ENCODE measurements at regions not wholly inside any gene's neighbourhood (a gene's known extent, or its start where the extent isn't known, plus 50 kb on each side); places are given as distances from the start of the nearest gene placed in this dataset.
"Not testable (repeated sequence)": the region's sequence is repeated elsewhere in the genome, so short reads cannot be mapped to it uniquely, and the experiment has no call there.

DNA sequence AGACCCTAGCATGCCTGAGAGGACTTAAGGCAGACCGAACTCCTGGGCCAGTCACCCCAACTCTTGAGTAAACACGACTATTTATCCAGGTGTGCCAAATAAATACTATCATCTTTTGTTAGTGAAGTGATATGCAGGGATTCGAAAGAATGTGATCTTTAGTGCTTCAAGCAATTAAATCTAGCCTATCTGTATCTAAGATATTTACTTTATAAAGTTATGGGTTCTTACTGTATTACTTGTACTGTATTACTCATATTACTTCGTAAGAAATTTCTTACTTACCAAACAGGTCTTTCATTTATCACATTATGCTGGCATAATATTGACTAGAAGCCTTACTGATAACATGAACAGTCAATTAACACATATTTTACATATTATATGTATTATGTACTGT lies 211.6 kb upstream of the NECTIN3 start:
- H3K4me3 Mint-ChIP-seq = no peak overlapping the region
- no peaks in the 10 kb centered on the region for H3K4me1 Mint-ChIP-seq
- ATAC-seq (no peak), DNase-seq (no peak)
- no peaks in the 10 kb centered on the region for H3K27me3 Mint-ChIP-seq
- H3K27ac Mint-ChIP-seq = no peak overlapping the region
- H3K9me3 ChIP-seq (ENCODE audit: control insufficient read depth, low read length, poor library complexity, severe bottlenecking) = no peaks in the 10 kb centered on the region
- no peaks in the 10 kb centered on the region for H3K36me3 Mint-ChIP-seq (ENCODE audit: low read depth)

- DNase-seq = no peak
- Mint-ChIP-seq H3K4me1 (no peaks in the 10 kb centered on the region), H3K27ac (no peak overlapping the region), H3K27me3 (peaks cover 19% of the 10 kb centered on the region), H3K36me3 (ENCODE audit: low read depth) (no peaks in the 10 kb centered on the region), H3K4me3 (no peak overlapping the region)
- ATAC-seq = no peak
- no peaks in the 10 kb centered on the region for H3K9me3 ChIP-seq (ENCODE audit: control insufficient read depth, low read length, poor library complexity, severe bottlenecking)
These were observed 205.7 kb upstream of the NECTIN3 start for GRCh38 chr3:110865934-110866333.

DNA sequence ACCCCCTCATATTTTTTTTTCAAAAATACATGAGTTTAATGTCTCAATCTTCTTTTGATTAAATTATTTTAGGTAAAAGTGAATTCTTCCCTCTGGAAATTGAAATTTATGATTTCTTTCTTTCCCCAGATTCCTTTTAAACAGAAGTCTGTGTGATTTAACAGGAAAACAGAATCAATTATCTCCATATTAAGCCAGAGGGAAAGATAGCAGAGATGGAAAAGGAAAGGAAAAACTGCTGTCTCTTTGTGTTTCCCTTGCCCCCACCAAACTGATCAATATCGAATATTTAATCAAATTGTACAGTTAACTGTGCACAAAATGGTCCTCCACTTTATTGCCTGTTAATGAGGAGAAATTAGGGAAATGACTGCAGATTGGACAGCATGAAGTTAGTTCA lies 203.5 kb upstream of the NECTIN3 start:
- Mint-ChIP-seq H3K4me1 (no peaks in the 10 kb centered on the region), H3K27ac (no peak overlapping the region), H3K36me3 (ENCODE audit: low read depth) (no peaks in the 10 kb centered on the region), H3K4me3 (no peak overlapping the region), H3K27me3 (peaks cover 19% of the 10 kb centered on the region)
- ATAC-seq (no peak), DNase-seq (no peak)
- no peaks in the 10 kb centered on the region for H3K9me3 ChIP-seq (ENCODE audit: control insufficient read depth, low read length, poor library complexity, severe bottlenecking)

DNA sequence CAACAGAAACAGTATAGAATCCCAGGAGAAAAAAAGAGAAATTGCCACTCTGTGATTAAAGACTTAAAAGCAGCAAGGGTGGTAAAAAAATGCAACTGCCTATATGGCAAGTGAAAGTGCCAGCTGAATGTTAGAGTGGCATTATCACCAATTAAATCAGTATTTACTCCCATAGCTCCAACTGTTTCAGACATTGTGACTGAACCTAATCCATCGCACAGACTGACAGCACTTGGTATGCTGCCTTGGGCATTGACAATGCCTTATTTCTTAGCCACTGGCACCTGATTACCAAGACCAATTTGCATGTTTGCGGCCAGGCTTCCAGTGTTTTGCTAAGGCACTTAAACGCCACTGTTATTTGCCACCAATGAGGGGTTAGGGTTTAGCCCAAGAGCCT lies 201.9 kb upstream of the NECTIN3 start:
- DNase-seq (no peak), ATAC-seq (no peak)
- no peaks in the 10 kb centered on the region for H3K9me3 ChIP-seq (ENCODE audit: control insufficient read depth, low read length, poor library complexity, severe bottlenecking)
- Mint-ChIP-seq H3K36me3 (ENCODE audit: low read depth) (no peaks in the 10 kb centered on the region), H3K27ac (no peak overlapping the region), H3K4me3 (no peak overlapping the region), H3K4me1 (no peaks in the 10 kb centered on the region), H3K27me3 (peaks cover 19% of the 10 kb centered on the region)

GRCh38 chr3:110871869-110872268 lies 199.7 kb upstream of the NECTIN3 start:
- ATAC-seq (no peak), DNase-seq (no peak)
- Mint-ChIP-seq H3K27me3 (peaks cover 11% of the 10 kb centered on the region), H3K4me3 (no peak overlapping the region), H3K36me3 (ENCODE audit: low read depth) (no peaks in the 10 kb centered on the region), H3K4me1 (no peaks in the 10 kb centered on the region), H3K27ac (no peak overlapping the region)
- no peaks in the 10 kb centered on the region for H3K9me3 ChIP-seq (ENCODE audit: control insufficient read depth, low read length, poor library complexity, severe bottlenecking)

DNA sequence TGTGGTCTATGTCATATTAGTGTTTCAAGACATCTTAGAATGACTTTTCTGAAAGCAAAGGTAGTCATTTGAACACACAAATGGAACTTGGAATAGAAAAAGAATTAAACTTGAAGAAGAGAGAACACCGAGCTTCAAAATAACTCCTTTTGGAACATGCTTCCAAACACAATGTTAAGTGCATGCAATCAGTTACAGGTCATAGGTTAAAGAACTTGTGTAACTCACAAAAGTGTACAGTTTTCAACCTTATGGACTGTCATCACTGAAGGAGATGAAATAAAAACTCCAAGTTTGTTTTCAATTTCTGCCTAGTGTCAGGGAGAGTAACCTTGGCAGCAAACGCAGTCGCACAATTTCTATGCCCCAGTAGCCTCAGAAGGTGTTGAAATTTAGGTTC lies 192.9 kb upstream of the NECTIN3 start:
- H3K4me3 Mint-ChIP-seq = no peak overlapping the region
- no peak for ATAC-seq
- no peaks in the 10 kb centered on the region for H3K9me3 ChIP-seq (ENCODE audit: control insufficient read depth, low read length, poor library complexity, severe bottlenecking)
- peaks cover 3% of the 10 kb centered on the region for H3K4me1 Mint-ChIP-seq
- no peak for DNase-seq
- peaks cover 3% of the 10 kb centered on the region for H3K27me3 Mint-ChIP-seq
- no peak overlapping the region for H3K27ac Mint-ChIP-seq
- H3K36me3 Mint-ChIP-seq (ENCODE audit: low read depth) = no peaks in the 10 kb centered on the region

DNA sequence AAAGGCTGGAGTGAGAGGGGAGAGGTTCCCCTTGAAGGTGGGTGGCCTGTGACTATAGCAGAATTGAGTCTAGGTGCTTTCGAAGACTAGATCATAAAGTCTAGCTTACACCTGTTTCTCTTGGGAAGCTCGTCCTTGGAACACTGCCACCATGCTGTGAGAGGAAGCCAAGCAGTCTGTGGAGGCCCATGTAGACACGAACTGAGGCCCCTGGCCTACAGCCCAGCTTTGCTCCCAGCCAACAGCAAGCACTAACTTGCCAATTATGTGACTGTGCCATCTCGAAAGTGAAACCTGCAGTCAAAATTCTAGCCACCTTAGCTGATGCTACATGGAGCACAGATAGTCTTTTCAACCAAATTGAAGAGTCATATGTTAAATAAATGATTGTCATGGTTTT lies 190.5 kb upstream of the NECTIN3 start:
- H3K27ac Mint-ChIP-seq = no peak overlapping the region
- no peaks in the 10 kb centered on the region for H3K9me3 ChIP-seq (ENCODE audit: control insufficient read depth, low read length, poor library complexity, severe bottlenecking)
- H3K27me3 Mint-ChIP-seq = peaks cover 4% of the 10 kb centered on the region
- H3K4me3 Mint-ChIP-seq = no peak overlapping the region
- peaks cover 3% of the 10 kb centered on the region for H3K4me1 Mint-ChIP-seq
- H3K36me3 Mint-ChIP-seq (ENCODE audit: low read depth) = no peaks in the 10 kb centered on the region
- no peak for DNase-seq
- no peak for ATAC-seq

GRCh38 chr3:110886222-110886893 lies 185.3 kb upstream of the NECTIN3 start:
- no peaks in the 10 kb centered on the region for H3K9me3 ChIP-seq (ENCODE audit: control insufficient read depth, low read length, poor library complexity, severe bottlenecking)
- Mint-ChIP-seq H3K27me3 (peaks cover 4% of the 10 kb centered on the region), H3K27ac (no peak overlapping the region), H3K4me3 (no peak overlapping the region), H3K4me1 (no peaks in the 10 kb centered on the region), H3K36me3 (ENCODE audit: low read depth) (no peaks in the 10 kb centered on the region)
- DNase-seq (no peak), ATAC-seq (no peak)

GRCh38 chr3:110887176-110887575 lies 184.4 kb upstream of the NECTIN3 start:
- DNase-seq (no peak), ATAC-seq (no peak)
- no peak overlapping the region for H3K4me3 Mint-ChIP-seq
- H3K4me1 Mint-ChIP-seq = no peaks in the 10 kb centered on the region
- no peaks in the 10 kb centered on the region for H3K9me3 ChIP-seq (ENCODE audit: control insufficient read depth, low read length, poor library complexity, severe bottlenecking)
- no peaks in the 10 kb centered on the region for H3K36me3 Mint-ChIP-seq (ENCODE audit: low read depth)
- H3K27me3 Mint-ChIP-seq = peaks cover 4% of the 10 kb centered on the region
- H3K27ac Mint-ChIP-seq = no peak overlapping the region

DNA sequence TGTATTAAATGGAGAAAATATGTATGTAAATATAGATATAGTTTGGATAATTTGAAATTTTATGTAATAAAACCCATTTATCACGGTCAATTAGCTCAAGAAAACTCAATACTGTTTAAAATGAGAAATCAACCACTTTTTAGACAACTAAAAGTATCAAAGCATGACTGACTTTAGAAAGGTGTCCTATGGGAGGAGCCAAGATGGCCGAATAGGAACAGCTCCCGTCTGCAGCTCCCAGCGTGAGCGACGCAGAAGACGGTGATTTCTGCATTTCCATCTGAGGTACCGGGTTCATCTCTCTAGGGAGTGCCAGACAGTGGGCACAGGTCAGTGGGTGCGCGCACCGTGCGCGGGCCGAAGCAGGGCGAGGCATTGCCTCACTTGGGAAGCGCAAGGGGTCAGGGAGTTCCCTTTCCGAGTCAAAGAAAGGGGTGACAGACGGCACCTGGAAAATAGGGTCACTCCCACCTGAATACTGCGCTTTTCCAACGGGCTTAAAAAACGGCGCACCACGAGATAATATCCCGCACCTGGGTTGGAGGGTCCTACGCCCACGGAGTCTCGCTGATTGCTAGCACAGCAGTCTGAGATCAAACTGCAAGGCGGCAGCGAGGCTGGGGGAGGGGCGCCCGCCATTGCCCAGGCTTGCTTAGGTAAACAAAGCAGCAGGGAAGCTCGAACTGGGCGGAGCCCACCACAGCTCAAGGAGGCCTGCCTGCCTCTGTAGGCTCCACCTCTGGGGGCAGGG lies 182.8 kb upstream of the NECTIN3 start:
- H3K4me3 Mint-ChIP-seq, H3K27ac Mint-ChIP-seq, H3K27me3 Mint-ChIP-seq: not testable (repeated sequence)

DNA sequence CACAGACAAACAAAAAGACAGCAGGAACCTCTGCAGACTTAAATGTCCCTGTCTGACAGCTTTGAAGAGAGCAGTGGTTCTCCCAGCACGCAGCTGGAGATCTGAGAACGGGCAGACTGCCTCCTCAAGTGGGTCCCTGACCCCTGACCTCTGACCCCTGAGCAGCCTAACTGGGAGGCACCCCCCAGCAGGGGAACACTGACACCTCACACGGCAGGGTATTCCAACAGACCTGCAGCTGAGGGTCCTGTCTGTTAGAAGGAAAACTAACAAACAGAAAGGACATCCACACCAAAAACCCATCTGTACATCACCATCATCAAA lies 182.3 kb upstream of the NECTIN3 start:
- DNase-seq; H3K36me3 Mint-ChIP-seq (ENCODE audit: low read depth); H3K27ac Mint-ChIP-seq; H3K27me3 Mint-ChIP-seq; H3K9me3 ChIP-seq (ENCODE audit: control insufficient read depth, low read length, poor library complexity, severe bottlenecking); H3K4me3 Mint-ChIP-seq; ATAC-seq; H3K4me1 Mint-ChIP-seq: not testable (repeated sequence)

More for the DNA sequence above, 182.8 kb upstream of the NECTIN3 start:
- ATAC-seq; H3K4me1 Mint-ChIP-seq; H3K9me3 ChIP-seq (ENCODE audit: control insufficient read depth, low read length, poor library complexity, severe bottlenecking); DNase-seq; H3K36me3 Mint-ChIP-seq (ENCODE audit: low read depth): not testable (repeated sequence)

GRCh38 chr3:110894574-110894973 lies 177.0 kb upstream of the NECTIN3 start:
- peaks cover 3% of the 10 kb centered on the region for H3K36me3 Mint-ChIP-seq (ENCODE audit: low read depth)
- no peak overlapping the region for H3K4me3 Mint-ChIP-seq
- DNase-seq (no peak), ATAC-seq (no peak)
- H3K9me3 ChIP-seq (ENCODE audit: control insufficient read depth, low read length, poor library complexity, severe bottlenecking) = no peaks in the 10 kb centered on the region
- H3K4me1 Mint-ChIP-seq = peaks cover 2% of the 10 kb centered on the region
- H3K27me3 Mint-ChIP-seq = no peaks in the 10 kb centered on the region
- no peak overlapping the region for H3K27ac Mint-ChIP-seq

- no peak for ATAC-seq
These were observed 176.6 kb upstream of the NECTIN3 start for GRCh38 chr3:110895054-110895453.

DNA sequence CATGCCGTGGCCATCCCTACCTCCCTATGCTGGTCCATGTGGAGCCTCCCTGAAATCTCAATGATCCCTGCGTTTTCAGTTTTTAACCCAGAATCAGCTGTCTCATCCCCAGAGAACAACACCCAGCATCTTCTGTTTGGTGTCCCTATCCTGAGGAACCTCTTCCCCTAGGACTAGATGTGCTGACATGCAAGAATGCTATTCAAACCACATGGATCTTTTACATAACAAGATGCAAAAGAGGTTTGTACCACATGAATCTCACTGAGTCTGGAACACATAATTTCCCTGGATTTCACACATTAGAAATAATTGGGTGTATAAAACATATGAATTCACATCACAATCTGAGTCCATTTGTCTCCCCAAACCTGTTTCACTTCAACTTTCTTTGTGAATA lies 174.6 kb upstream of the NECTIN3 start:
- Mint-ChIP-seq H3K36me3 (ENCODE audit: low read depth) (peaks cover 5% of the 10 kb centered on the region), H3K27ac (no peak overlapping the region), H3K27me3 (no peaks in the 10 kb centered on the region), H3K4me3 (no peak overlapping the region), H3K4me1 (peaks cover 2% of the 10 kb centered on the region)
- ATAC-seq (no peak), DNase-seq (no peak)
- no peaks in the 10 kb centered on the region for H3K9me3 ChIP-seq (ENCODE audit: control insufficient read depth, low read length, poor library complexity, severe bottlenecking)

More at GRCh38 chr3:110895054-110895453, 176.6 kb upstream of the NECTIN3 start:
- no peak overlapping the region for H3K27ac Mint-ChIP-seq
- no peaks in the 10 kb centered on the region for H3K9me3 ChIP-seq (ENCODE audit: control insufficient read depth, low read length, poor library complexity, severe bottlenecking)
- peaks cover 2% of the 10 kb centered on the region for H3K4me1 Mint-ChIP-seq
- DNase-seq = no peak
- peaks cover 3% of the 10 kb centered on the region for H3K36me3 Mint-ChIP-seq (ENCODE audit: low read depth)
- no peak overlapping the region for H3K4me3 Mint-ChIP-seq
- no peaks in the 10 kb centered on the region for H3K27me3 Mint-ChIP-seq

Data from T-helper 17 cell (primary cell).